SK-N-MC (cell line): ENCODE measurements at regions not wholly inside any gene's neighbourhood (a gene's known extent, or its start where the extent isn't known, plus 50 kb on each side); places are given as distances from the start of the nearest gene placed in this dataset.

Experiments used
- EZH2 ChIP-seq: fragments of 200-600 bp; sonication (generic); IDR thresholded peaks from one replicate; pipeline ENCODE4 v1.6.1; 2017; ENCODE audit warnings: antibody characterized with exemption
- FOXP2 ChIP-seq: optimal IDR thresholded peaks from 2 replicates; pipeline ENCODE3; 2011; ENCODE audit warnings: mild to moderate bottlenecking, moderate library complexity; ENCODE audit not compliant: insufficient read depth; ENCODE audit errors: extremely low read length, control extremely low read depth
- POLR2AphosphoS5 ChIP-seq: IDR thresholded peaks from 2 replicates; pipeline ENCODE4 v1.6.1; 2012; ENCODE audit warnings: mild to moderate bottlenecking, low read depth, low read length, borderline replicate concordance

GRCh38 chr7:91396-92175, 100.8 kb upstream of the FAM20C start:
- TF ChIP-seq POLR2AphosphoS5 (no peak), EZH2 (no peak), FOXP2 (no peak)
